Upper lobe of left lung (tissue), 4 donors: ENCODE measurements at regions not wholly inside any gene's neighbourhood (a gene's known extent, or its start where the extent isn't known, plus 50 kb on each side); places are given as distances from the start of the nearest gene placed in this dataset.

Experiments used
- POLR2AphosphoS5 ChIP-seq, 2 donors: sonication (generic); formaldehyde crosslinking; IDR thresholded peaks; one replicate each; pipeline ENCODE4 v1.5.1; 2017; ENCODE audit warnings: antibody characterized with exemption in 2 of 2
- TF ChIP-seq, protein P1 (sequence below), 6 experiments: fragments of 450-650 bp in 4 of 6; fragments of 200-600 bp in 2 of 6; sonication (generic) in 2 of 6; IDR thresholded peaks; one replicate each; pipeline ENCODE4 v1.5.1; 2016 to 2019; ENCODE audit warnings: antibody characterized with exemption in 6 of 6

GRCh38 chr15:98040146-98040545 is 79.6 kb downstream of the ARRDC4 start:
- TF ChIP-seq, protein P1, sequence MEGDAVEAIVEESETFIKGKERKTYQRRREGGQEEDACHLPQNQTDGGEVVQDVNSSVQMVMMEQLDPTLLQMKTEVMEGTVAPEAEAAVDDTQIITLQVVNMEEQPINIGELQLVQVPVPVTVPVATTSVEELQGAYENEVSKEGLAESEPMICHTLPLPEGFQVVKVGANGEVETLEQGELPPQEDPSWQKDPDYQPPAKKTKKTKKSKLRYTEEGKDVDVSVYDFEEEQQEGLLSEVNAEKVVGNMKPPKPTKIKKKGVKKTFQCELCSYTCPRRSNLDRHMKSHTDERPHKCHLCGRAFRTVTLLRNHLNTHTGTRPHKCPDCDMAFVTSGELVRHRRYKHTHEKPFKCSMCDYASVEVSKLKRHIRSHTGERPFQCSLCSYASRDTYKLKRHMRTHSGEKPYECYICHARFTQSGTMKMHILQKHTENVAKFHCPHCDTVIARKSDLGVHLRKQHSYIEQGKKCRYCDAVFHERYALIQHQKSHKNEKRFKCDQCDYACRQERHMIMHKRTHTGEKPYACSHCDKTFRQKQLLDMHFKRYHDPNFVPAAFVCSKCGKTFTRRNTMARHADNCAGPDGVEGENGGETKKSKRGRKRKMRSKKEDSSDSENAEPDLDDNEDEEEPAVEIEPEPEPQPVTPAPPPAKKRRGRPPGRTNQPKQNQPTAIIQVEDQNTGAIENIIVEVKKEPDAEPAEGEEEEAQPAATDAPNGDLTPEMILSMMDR (IDR thresholded peaks at IDR 0.05), result no peak
- no peak for TF ChIP-seq POLR2AphosphoS5 (IDR thresholded peaks at IDR 0.05)
